ENCODE measurements at regions not wholly inside any gene's neighbourhood (a gene's known extent, or its start where the extent isn't known, plus 50 kb on each side); places are given as distances from the start of the nearest gene placed in this dataset.

- H3K23ac ChIP-seq (ENCODE audit: low read depth, low read length, poor library complexity): no peak overlapping the region
- no peaks in the 10 kb centered on the region for H3K79me1 ChIP-seq (ENCODE audit: low read depth, low read length)
- no peak overlapping the region for H2AK5ac ChIP-seq (ENCODE audit: low read depth, low read length)
- no peak overlapping the region for H3K9ac ChIP-seq (ENCODE audit: low read depth, low read length, poor library complexity)
- no peaks in the 10 kb centered on the region for H3K36me3 ChIP-seq (replicated peaks in 1 of 2; ENCODE audit: control insufficient read depth in 2 of 2, insufficient read depth in 2 of 2, low read length in 2 of 2)
- no peak overlapping the region for H2AFZ ChIP-seq (ENCODE audit: low read length)
- no peak overlapping the region for H4K8ac ChIP-seq (ENCODE audit: low read depth, low read length)
- no peak overlapping the region for H3K18ac ChIP-seq (ENCODE audit: low read length)
- no peak overlapping the region for H2BK12ac ChIP-seq (ENCODE audit: low read length)
- H3K27me3 ChIP-seq (ENCODE audit: control insufficient read depth in 3 of 3, insufficient read depth in 3 of 3, low read depth in 1 of 3, low read length in 3 of 3): no peaks in the 10 kb centered on the region
- DNase-seq (ENCODE audit: low spot score): no peak
- H3K4me2 ChIP-seq (ENCODE audit: insufficient read depth, low read length, poor library complexity, severe bottlenecking): no peak overlapping the region
- H2BK5ac ChIP-seq (ENCODE audit: low read length): no peak overlapping the region
- no peak overlapping the region for H3K4ac ChIP-seq (ENCODE audit: low read length)
- H2BK15ac ChIP-seq (ENCODE audit: low read length): no peak overlapping the region
- no peak overlapping the region for H4K91ac ChIP-seq (ENCODE audit: low read depth, low read length, poor library complexity)
- H3K4me3 ChIP-seq (ENCODE audit: low read length in 2 of 2): no peak overlapping the region
- H2BK120ac ChIP-seq (ENCODE audit: low read depth, low read length): no peak overlapping the region
- no peak overlapping the region for H3K27ac ChIP-seq (replicated peaks; ENCODE audit: low read length)
- H3K9me3 ChIP-seq (replicated peaks in 1 of 2; ENCODE audit: control insufficient read depth in 2 of 2, insufficient read depth in 1 of 2, low read depth in 1 of 2, low read length in 2 of 2): peaks cover 0 to 3% of the 10 kb centered on the region in 2 donors
- no peak overlapping the region for H3K14ac ChIP-seq (ENCODE audit: low read length)
- no peaks in the 10 kb centered on the region for H3K4me1 ChIP-seq (ENCODE audit: control insufficient read depth in 2 of 2, insufficient read depth in 1 of 2, low read depth in 1 of 2, low read length in 2 of 2)
- no CpG with 5 or more reads among the region's 2 CpGs for WGBS, 2 donors (ENCODE audit: extremely low coverage in 2 of 2, insufficient read length in 2 of 2, insufficient replicate concordance in 1 of 2)
Measured at GRCh38 chr10:64952042-64952441, 1430.8 kb downstream of the REEP3 start.

GRCh38 chr10:64956441-64956840 is 1435.2 kb downstream of the REEP3 start:
- WGBS, 2 donors (ENCODE audit: extremely low coverage in 2 of 2, insufficient read length in 2 of 2, insufficient replicate concordance in 1 of 2): no CpG with 5 or more reads among the region's 1 CpG

GRCh38 chr10:64959116-64959515 is 1437.9 kb downstream of the REEP3 start:
- Histone ChIP-seq H4K91ac (ENCODE audit: low read depth, low read length, poor library complexity) (no peak overlapping the region), H3K4me2 (ENCODE audit: insufficient read depth, low read length, poor library complexity, severe bottlenecking) (no peak overlapping the region), H3K23ac (ENCODE audit: low read depth, low read length, poor library complexity) (no peak overlapping the region), H3K27me3 (ENCODE audit: control insufficient read depth in 3 of 3, insufficient read depth in 3 of 3, low read depth in 1 of 3, low read length in 3 of 3) (no peaks in the 10 kb centered on the region), H3K36me3 (replicated peaks in 1 of 2; ENCODE audit: control insufficient read depth in 2 of 2, insufficient read depth in 2 of 2, low read length in 2 of 2) (no peaks in the 10 kb centered on the region), H3K9me3 (replicated peaks in 1 of 2; ENCODE audit: control insufficient read depth in 2 of 2, insufficient read depth in 1 of 2, low read depth in 1 of 2, low read length in 2 of 2) (no peaks in the 10 kb centered on the region), H3K4me1 (ENCODE audit: control insufficient read depth in 2 of 2, insufficient read depth in 1 of 2, low read depth in 1 of 2, low read length in 2 of 2) (no peaks in the 10 kb centered on the region), H2BK12ac (ENCODE audit: low read length) (no peak overlapping the region), H3K4me3 (ENCODE audit: low read length in 2 of 2) (no peak overlapping the region), H3K9ac (ENCODE audit: low read depth, low read length, poor library complexity) (no peak overlapping the region), H3K4ac (ENCODE audit: low read length) (no peak overlapping the region), H2BK15ac (ENCODE audit: low read length) (no peak overlapping the region), H2BK120ac (ENCODE audit: low read depth, low read length) (no peak overlapping the region), H3K27ac (replicated peaks; ENCODE audit: low read length) (no peak overlapping the region), H3K14ac (ENCODE audit: low read length) (no peak overlapping the region), H2AK5ac (ENCODE audit: low read depth, low read length) (no peak overlapping the region), H4K8ac (ENCODE audit: low read depth, low read length) (no peak overlapping the region), H2AFZ (ENCODE audit: low read length) (no peak overlapping the region), H3K18ac (ENCODE audit: low read length) (no peak overlapping the region), H2BK5ac (ENCODE audit: low read length) (no peak overlapping the region), H3K79me1 (ENCODE audit: low read depth, low read length) (no peaks in the 10 kb centered on the region)
- no peak for DNase-seq (ENCODE audit: low spot score)
- whole genome bisulfite sequencing, 2 donors (ENCODE audit: extremely low coverage in 2 of 2, insufficient read length in 2 of 2, insufficient replicate concordance in 1 of 2): no CpG with 5 or more reads among the region's 1 CpG

More at GRCh38 chr10:64956441-64956840, 1435.2 kb downstream of the REEP3 start:
- H2AK5ac ChIP-seq (ENCODE audit: low read depth, low read length): no peak overlapping the region
- no peaks in the 10 kb centered on the region for H3K27me3 ChIP-seq (ENCODE audit: control insufficient read depth in 3 of 3, insufficient read depth in 3 of 3, low read depth in 1 of 3, low read length in 3 of 3)
- no peak overlapping the region for H2BK12ac ChIP-seq (ENCODE audit: low read length)
- H3K4ac ChIP-seq (ENCODE audit: low read length): no peak overlapping the region
- no peaks in the 10 kb centered on the region for H3K4me1 ChIP-seq (ENCODE audit: control insufficient read depth in 2 of 2, insufficient read depth in 1 of 2, low read depth in 1 of 2, low read length in 2 of 2)
- H2BK5ac ChIP-seq (ENCODE audit: low read length): no peak overlapping the region
- no peak overlapping the region for H3K18ac ChIP-seq (ENCODE audit: low read length)
- H3K4me2 ChIP-seq (ENCODE audit: insufficient read depth, low read length, poor library complexity, severe bottlenecking): no peak overlapping the region
- H3K36me3 ChIP-seq (replicated peaks in 1 of 2; ENCODE audit: control insufficient read depth in 2 of 2, insufficient read depth in 2 of 2, low read length in 2 of 2): no peaks in the 10 kb centered on the region
- H3K27ac ChIP-seq (replicated peaks; ENCODE audit: low read length): no peak overlapping the region
- no peak overlapping the region for H2BK15ac ChIP-seq (ENCODE audit: low read length)
- peaks cover 0 to 3% of the 10 kb centered on the region in 2 donors for H3K9me3 ChIP-seq (replicated peaks in 1 of 2; ENCODE audit: control insufficient read depth in 2 of 2, insufficient read depth in 1 of 2, low read depth in 1 of 2, low read length in 2 of 2)
- no peak overlapping the region for H3K23ac ChIP-seq (ENCODE audit: low read depth, low read length, poor library complexity)
- no peaks in the 10 kb centered on the region for H3K79me1 ChIP-seq (ENCODE audit: low read depth, low read length)
- no peak overlapping the region for H3K9ac ChIP-seq (ENCODE audit: low read depth, low read length, poor library complexity)
- no peak overlapping the region for H4K8ac ChIP-seq (ENCODE audit: low read depth, low read length)
- no peak overlapping the region for H2AFZ ChIP-seq (ENCODE audit: low read length)
- no peak overlapping the region for H2BK120ac ChIP-seq (ENCODE audit: low read depth, low read length)
- H3K4me3 ChIP-seq (ENCODE audit: low read length in 2 of 2): no peak overlapping the region
- no peak overlapping the region for H3K14ac ChIP-seq (ENCODE audit: low read length)
- no peak overlapping the region for H4K91ac ChIP-seq (ENCODE audit: low read depth, low read length, poor library complexity)
- no peak for DNase-seq (ENCODE audit: low spot score)

- H3K79me1 ChIP-seq (ENCODE audit: low read depth, low read length): no peaks in the 10 kb centered on the region
- H2BK5ac ChIP-seq (ENCODE audit: low read length): no peak overlapping the region
- H3K27me3 ChIP-seq (ENCODE audit: control insufficient read depth in 3 of 3, insufficient read depth in 3 of 3, low read depth in 1 of 3, low read length in 3 of 3): no peaks in the 10 kb centered on the region
- H3K9me3 ChIP-seq (replicated peaks in 1 of 2; ENCODE audit: control insufficient read depth in 2 of 2, insufficient read depth in 1 of 2, low read depth in 1 of 2, low read length in 2 of 2): no peaks in the 10 kb centered on the region
- no peak overlapping the region for H2AFZ ChIP-seq (ENCODE audit: low read length)
- H2AK5ac ChIP-seq (ENCODE audit: low read depth, low read length): no peak overlapping the region
- H3K9ac ChIP-seq (ENCODE audit: low read depth, low read length, poor library complexity): no peak overlapping the region
- no peak overlapping the region for H3K23ac ChIP-seq (ENCODE audit: low read depth, low read length, poor library complexity)
- no peak overlapping the region for H3K18ac ChIP-seq (ENCODE audit: low read length)
- H3K27ac ChIP-seq (replicated peaks; ENCODE audit: low read length): no peak overlapping the region
- H4K91ac ChIP-seq (ENCODE audit: low read depth, low read length, poor library complexity): no peak overlapping the region
- no peaks in the 10 kb centered on the region for H3K4me1 ChIP-seq (ENCODE audit: control insufficient read depth in 2 of 2, insufficient read depth in 1 of 2, low read depth in 1 of 2, low read length in 2 of 2)
- no peak overlapping the region for H3K4ac ChIP-seq (ENCODE audit: low read length)
- H2BK120ac ChIP-seq (ENCODE audit: low read depth, low read length): no peak overlapping the region
- no peak overlapping the region for H3K4me2 ChIP-seq (ENCODE audit: insufficient read depth, low read length, poor library complexity, severe bottlenecking)
- no peak overlapping the region for H2BK12ac ChIP-seq (ENCODE audit: low read length)
- no peak overlapping the region for H3K14ac ChIP-seq (ENCODE audit: low read length)
- DNase-seq (ENCODE audit: low spot score): no peak
- no peak overlapping the region for H3K4me3 ChIP-seq (ENCODE audit: low read length in 2 of 2)
- no peak overlapping the region for H4K8ac ChIP-seq (ENCODE audit: low read depth, low read length)
- no CpG with 5 or more reads among the region's 2 CpGs for WGBS, 2 donors (ENCODE audit: extremely low coverage in 2 of 2, insufficient read length in 2 of 2, insufficient replicate concordance in 1 of 2)
- peaks cover 0 to 1% of the 10 kb centered on the region in 2 donors for H3K36me3 ChIP-seq (replicated peaks in 1 of 2; ENCODE audit: control insufficient read depth in 2 of 2, insufficient read depth in 2 of 2, low read length in 2 of 2)
- H2BK15ac ChIP-seq (ENCODE audit: low read length): no peak overlapping the region
Measured at GRCh38 chr10:64959883-64960282, 1438.7 kb downstream of the REEP3 start.

Measured in neuronal stem cell (in vitro differentiated cells).